Testis (tissue), 2 donors: ENCODE measurements at regions not wholly inside any gene's neighbourhood (a gene's known extent, or its start where the extent isn't known, plus 50 kb on each side); places are given as distances from the start of the nearest gene placed in this dataset.

Experiments
- CTCF ChIP-seq, 3 experiments: fragments of 450-650 bp in 2 of 3; fragments of 200-600 bp in 1 of 3; sonication (generic) in 1 of 3; IDR thresholded peaks; one replicate each; pipeline ENCODE4 v1.5.1; 2016 to 2019; ENCODE audit warnings: antibody characterized with exemption in 3 of 3, mild to moderate bottlenecking in 2 of 3, moderate library complexity in 1 of 3
- POLR2A ChIP-seq: fragments of 450-650 bp; IDR thresholded peaks from one replicate; pipeline ENCODE4 v1.6.1; 2017; ENCODE audit warnings: antibody characterized with exemption, mild to moderate bottlenecking, moderate library complexity

- TF ChIP-seq CTCF (IDR thresholded peaks at IDR 0.05) = no peak
- no peak for TF ChIP-seq POLR2A
Measured at GRCh38 chr16:82419332-82419731, 207.4 kb upstream of the CDH13 start.
